HG03575 (cell line): ENCODE measurements at regions not wholly inside any gene's neighbourhood (a gene's known extent, or its start where the extent isn't known, plus 50 kb on each side); places are given as distances from the start of the nearest gene placed in this dataset.

Source experiments
- ATAC-seq: cut with Tn5 transposase; IDR thresholded peaks from one replicate; pipeline ENCODE4 v1.9.1; 2021; ENCODE audit not compliant: unreplicated experiment, insufficient number of reproducible peaks, low FRiP score; ENCODE audit errors: extremely low read depth

- ATAC-seq = no peak
Measured at GRCh38 chr6:22087960-22088706, 208.7 kb downstream of the PRL start.

GRCh38 chr6:22091424-22091948, 205.3 kb downstream of the PRL start:
- ATAC-seq = no peak

- ATAC-seq = no peak
Measured at GRCh38 chr6:22095836-22096235, 201.0 kb downstream of the PRL start.

GRCh38 chr6:22098601-22099031, 198.2 kb downstream of the PRL start:
- no peak for ATAC-seq

- no peak for ATAC-seq
Measured at GRCh38 chr6:22099231-22099630, 197.6 kb downstream of the PRL start.

GRCh38 chr6:22099923-22100322, 196.9 kb downstream of the PRL start:
- ATAC-seq = no peak

GRCh38 chr6:22101163-22101562, 195.7 kb downstream of the PRL start:
- no peak for ATAC-seq

- peak; percentile 55 for ATAC-seq
Measured at GRCh38 chr6:22102671-22103070, 194.2 kb downstream of the PRL start.

GRCh38 chr6:22106451-22106850, 190.4 kb downstream of the PRL start:
- ATAC-seq = no peak

- no peak for ATAC-seq
Measured at GRCh38 chr6:22106961-22107360, 189.9 kb downstream of the PRL start.

- ATAC-seq = no peak
Measured at GRCh38 chr6:22108199-22108598, 188.6 kb downstream of the PRL start.

- ATAC-seq = no peak
Measured at GRCh38 chr6:22110061-22110460, 186.8 kb downstream of the PRL start.

GRCh38 chr6:22112461-22112860, 184.4 kb downstream of the PRL start:
- no peak for ATAC-seq

- no peak for ATAC-seq
Measured at GRCh38 chr6:22113026-22113766, 183.6 kb downstream of the PRL start.

- no peak for ATAC-seq
Measured at GRCh38 chr6:22115559-22115958, 181.3 kb downstream of the PRL start.

- ATAC-seq = no peak
Measured at GRCh38 chr6:22117631-22118030, 179.2 kb downstream of the PRL start.

GRCh38 chr6:22119500-22119899, 177.3 kb downstream of the PRL start:
- ATAC-seq = no peak

GRCh38 chr6:22124756-22125155, 172.1 kb downstream of the PRL start:
- ATAC-seq = no peak

GRCh38 chr6:22126910-22127309, 169.9 kb downstream of the PRL start:
- ATAC-seq = no peak

- ATAC-seq = no peak
Measured at GRCh38 chr6:22129751-22130150, 167.1 kb downstream of the PRL start.
